KBM-7 (cell line): ENCODE measurements at regions not wholly inside any gene's neighbourhood (a gene's known extent, or its start where the extent isn't known, plus 50 kb on each side); places are given as distances from the start of the nearest gene placed in this dataset.
"Not testable (repeated sequence)": the region's sequence is repeated elsewhere in the genome, so short reads cannot be mapped to it uniquely, and the experiment has no call there.

ENCODE experiments used
- DNase-seq: peaks from one replicate; pipeline ENCODE4 v3.0.0-alpha.2; 2015
- in situ Hi-C: fragments of 300-500 bp; cut with MboI; formaldehyde crosslinking; loops from 2 replicates; pipeline ENCODE4 v1.14.3; 2020; ENCODE audit warnings: low sequenced_read_pairs, low pct_unique_long_range_greater_than_20kb, mixed read lengths

GRCh38 chrX:82528525-82528924, 979.6 kb upstream of the POU3F4 start:
- DNase-seq, result no peak
- in situ Hi-C loops, result no loop called here

GRCh38 chrX:82534086-82534597, 973.9 kb upstream of the POU3F4 start:
- in situ Hi-C loops, result no loop called here

GRCh38 chrX:82537205-82537604, 970.9 kb upstream of the POU3F4 start:
- DNase-seq, in situ Hi-C loops: not testable (repeated sequence)

More at GRCh38 chrX:82534086-82534597, 973.9 kb upstream of the POU3F4 start:
- no peak for DNase-seq

GRCh38 chrX:82541822-82542221, 966.3 kb upstream of the POU3F4 start:
- in situ Hi-C loops, result no loop called here
- DNase-seq, result no peak

GRCh38 chrX:82552201-82552600, 955.9 kb upstream of the POU3F4 start:
- in situ Hi-C loops, DNase-seq: not testable (repeated sequence)

GRCh38 chrX:82556588-82556987, 951.5 kb upstream of the POU3F4 start:
- no peak for DNase-seq

GRCh38 chrX:82585868-82586267, 922.2 kb upstream of the POU3F4 start:
- DNase-seq, result no peak
- in situ Hi-C loops, result no loop called here

More at GRCh38 chrX:82556588-82556987, 951.5 kb upstream of the POU3F4 start:
- in situ Hi-C loops, result no loop called here

GRCh38 chrX:82589410-82589809, 918.7 kb upstream of the POU3F4 start:
- in situ Hi-C loops, result no loop called here
- no peak for DNase-seq

- in situ Hi-C loops, result no loop called here
- DNase-seq, result no peak
These were observed 916.7 kb upstream of the POU3F4 start for GRCh38 chrX:82591421-82591820.

- in situ Hi-C loops, result no loop called here
- DNase-seq, result no peak
These were observed 881.1 kb upstream of the POU3F4 start for GRCh38 chrX:82626978-82627377.

GRCh38 chrX:82627568-82627967, 880.5 kb upstream of the POU3F4 start:
- DNase-seq, result no peak
- in situ Hi-C loops, result no loop called here

- in situ Hi-C loops, result no loop called here
- no peak for DNase-seq
These were observed 860.0 kb upstream of the POU3F4 start for GRCh38 chrX:82648062-82648461.

GRCh38 chrX:82649645-82650044, 858.4 kb upstream of the POU3F4 start:
- DNase-seq, result no peak
- in situ Hi-C loops, result no loop called here

- in situ Hi-C loops, result no loop called here
- no peak for DNase-seq
These were observed 849.6 kb upstream of the POU3F4 start for GRCh38 chrX:82658492-82658891.

- in situ Hi-C loops, result no loop called here
- DNase-seq, result no peak
These were observed 841.7 kb upstream of the POU3F4 start for GRCh38 chrX:82666355-82666754.

GRCh38 chrX:82675104-82675503, 833.0 kb upstream of the POU3F4 start:
- DNase-seq, result no peak
- in situ Hi-C loops, result no loop called here

- in situ Hi-C loops, result no loop called here
- DNase-seq, result peak; percentile 7
These were observed 831.7 kb upstream of the POU3F4 start for GRCh38 chrX:82676386-82676785.

GRCh38 chrX:82677286-82677685, 830.8 kb upstream of the POU3F4 start:
- DNase-seq, result no peak
- in situ Hi-C loops, result no loop called here

- DNase-seq, result no peak
- in situ Hi-C loops, result no loop called here
These were observed 815.1 kb upstream of the POU3F4 start for GRCh38 chrX:82692991-82693390.

- DNase-seq, result no peak
- in situ Hi-C loops, result no loop called here
These were observed 813.0 kb upstream of the POU3F4 start for GRCh38 chrX:82695066-82695465.

GRCh38 chrX:82703551-82703950, 804.5 kb upstream of the POU3F4 start:
- no peak for DNase-seq
- in situ Hi-C loops, result no loop called here

GRCh38 chrX:82711457-82711856, 796.6 kb upstream of the POU3F4 start:
- DNase-seq, result no peak
- in situ Hi-C loops, result no loop called here
